ENCODE measurements at regions not wholly inside any gene's neighbourhood (a gene's known extent, or its start where the extent isn't known, plus 50 kb on each side); places are given as distances from the start of the nearest gene placed in this dataset.
"Not testable (repeated sequence)": the region's sequence is repeated elsewhere in the genome, so short reads cannot be mapped to it uniquely, and the experiment has no call there.

DNA sequence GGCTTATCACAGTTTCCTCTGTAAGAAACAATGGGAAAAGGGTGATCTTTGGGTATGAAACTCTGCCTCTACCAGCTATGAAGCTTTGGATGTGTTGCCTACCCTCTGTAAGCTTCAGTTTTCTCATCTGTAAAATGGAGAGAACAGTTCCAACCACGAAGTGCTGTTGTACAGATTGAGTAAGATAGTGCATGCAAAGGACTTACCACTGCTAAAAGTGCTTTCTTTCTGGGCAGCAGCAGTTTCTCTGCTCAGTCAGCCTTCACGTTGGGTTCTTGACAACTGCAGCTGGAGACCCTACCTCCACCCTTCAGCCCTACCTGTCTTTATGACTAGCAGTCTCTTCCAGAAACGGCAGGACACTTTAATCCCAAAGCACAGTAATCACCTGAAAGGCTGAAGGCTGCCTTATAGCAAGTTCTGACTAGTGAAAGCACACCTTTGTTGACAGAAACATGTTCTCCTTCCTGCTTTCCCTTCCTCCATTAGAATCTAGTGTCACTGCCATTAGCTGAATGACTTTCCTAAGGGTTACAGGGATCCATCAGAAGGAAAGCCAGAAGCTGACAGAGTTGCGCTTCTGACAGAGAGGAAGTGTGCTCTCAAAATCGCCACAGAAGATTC is 91.4 kb downstream of the RPL27A start:
- H3K4me3 ChIP-seq (ENCODE audit: insufficient read depth, low read length, poor library complexity, severe bottlenecking), result no peak overlapping the region
- TF ChIP-seq EZH2phosphoT487 (conservative IDR thresholded peaks at IDR 0.05; ENCODE audit: low read length) (no peak), CTCF (IDR thresholded peaks at IDR 0.05; ENCODE audit: insufficient read depth, low read length, poor library complexity, severe bottlenecking) (no peak)
- no peak overlapping the region for H3K9ac ChIP-seq (ENCODE audit: low read length)
- no peak overlapping the region for H3K27ac ChIP-seq (ENCODE audit: low read depth, low read length)
- H3K4me2 ChIP-seq (ENCODE audit: low read depth, low read length, poor library complexity, severe bottlenecking), result no peak overlapping the region
- no peak overlapping the region for H2AFZ ChIP-seq (ENCODE audit: low read depth, low read length, severe bottlenecking)
- H3K9me3 ChIP-seq (ENCODE audit: insufficient read depth, low read length), result no peaks in the 10 kb centered on the region
- H3K9me2 ChIP-seq (replicated peaks; ENCODE audit: insufficient read depth, low read length), result no peaks in the 10 kb centered on the region
- H3K79me2 ChIP-seq (ENCODE audit: insufficient read depth, low read length), result no peaks in the 10 kb centered on the region
- no peaks in the 10 kb centered on the region for H4K20me1 ChIP-seq (ENCODE audit: low read depth, low read length)
- no peaks in the 10 kb centered on the region for H3F3A ChIP-seq (ENCODE audit: insufficient read depth)
- no peaks in the 10 kb centered on the region for H3K27me3 ChIP-seq (ENCODE audit: low read length)
- H3K36me3 ChIP-seq (ENCODE audit: low read length), result no peaks in the 10 kb centered on the region

GRCh38 chr11:8774916-8775315 is 92.3 kb downstream of the RPL27A start:
- H3F3A ChIP-seq (ENCODE audit: insufficient read depth); H3K27ac ChIP-seq (ENCODE audit: low read depth, low read length); H3K9me2 ChIP-seq (replicated peaks; ENCODE audit: insufficient read depth, low read length); H3K79me2 ChIP-seq (ENCODE audit: insufficient read depth, low read length); H3K4me2 ChIP-seq (ENCODE audit: low read depth, low read length, poor library complexity, severe bottlenecking); H3K27me3 ChIP-seq (ENCODE audit: low read length); H3K9me3 ChIP-seq (ENCODE audit: insufficient read depth, low read length); H3K9ac ChIP-seq (ENCODE audit: low read length); H4K20me1 ChIP-seq (ENCODE audit: low read depth, low read length); H3K4me3 ChIP-seq (ENCODE audit: insufficient read depth, low read length, poor library complexity, severe bottlenecking); H3K36me3 ChIP-seq (ENCODE audit: low read length); H2AFZ ChIP-seq (ENCODE audit: low read depth, low read length, severe bottlenecking): not testable (repeated sequence)

- Histone ChIP-seq H3K27ac (ENCODE audit: low read depth, low read length) (no peak overlapping the region), H2AFZ (ENCODE audit: low read depth, low read length, severe bottlenecking) (no peak overlapping the region), H3K27me3 (ENCODE audit: low read length) (no peaks in the 10 kb centered on the region), H4K20me1 (ENCODE audit: low read depth, low read length) (no peaks in the 10 kb centered on the region), H3K4me2 (ENCODE audit: low read depth, low read length, poor library complexity, severe bottlenecking) (no peak overlapping the region), H3K36me3 (ENCODE audit: low read length) (no peaks in the 10 kb centered on the region), H3K9ac (ENCODE audit: low read length) (no peak overlapping the region), H3K9me3 (ENCODE audit: insufficient read depth, low read length) (no peaks in the 10 kb centered on the region), H3K4me3 (ENCODE audit: insufficient read depth, low read length, poor library complexity, severe bottlenecking) (no peak overlapping the region), H3K79me2 (ENCODE audit: insufficient read depth, low read length) (no peaks in the 10 kb centered on the region), H3K9me2 (replicated peaks; ENCODE audit: insufficient read depth, low read length) (no peaks in the 10 kb centered on the region), H3F3A (ENCODE audit: insufficient read depth) (no peaks in the 10 kb centered on the region)
- TF ChIP-seq CTCF (IDR thresholded peaks at IDR 0.05; ENCODE audit: insufficient read depth, low read length, poor library complexity, severe bottlenecking), result no peak
- TF ChIP-seq EZH2phosphoT487 (conservative IDR thresholded peaks at IDR 0.05; ENCODE audit: low read length), result no peak
These were observed 92.7 kb downstream of the RPL27A start for GRCh38 chr11:8775332-8775731.

GRCh38 chr11:8775734-8776133 is 93.1 kb downstream of the RPL27A start:
- TF ChIP-seq EZH2phosphoT487 (conservative IDR thresholded peaks at IDR 0.05; ENCODE audit: low read length), result no peak
- no peak for TF ChIP-seq CTCF (IDR thresholded peaks at IDR 0.05; ENCODE audit: insufficient read depth, low read length, poor library complexity, severe bottlenecking)
- Histone ChIP-seq H3K9me3 (ENCODE audit: insufficient read depth, low read length) (no peaks in the 10 kb centered on the region), H3F3A (ENCODE audit: insufficient read depth) (no peaks in the 10 kb centered on the region), H4K20me1 (ENCODE audit: low read depth, low read length) (no peaks in the 10 kb centered on the region), H3K9ac (ENCODE audit: low read length) (no peak overlapping the region), H3K27me3 (ENCODE audit: low read length) (no peaks in the 10 kb centered on the region), H3K79me2 (ENCODE audit: insufficient read depth, low read length) (no peaks in the 10 kb centered on the region), H3K27ac (ENCODE audit: low read depth, low read length) (no peak overlapping the region), H3K9me2 (replicated peaks; ENCODE audit: insufficient read depth, low read length) (no peaks in the 10 kb centered on the region), H2AFZ (ENCODE audit: low read depth, low read length, severe bottlenecking) (no peak overlapping the region), H3K4me2 (ENCODE audit: low read depth, low read length, poor library complexity, severe bottlenecking) (no peak overlapping the region), H3K36me3 (ENCODE audit: low read length) (no peaks in the 10 kb centered on the region), H3K4me3 (ENCODE audit: insufficient read depth, low read length, poor library complexity, severe bottlenecking) (no peak overlapping the region)
